Right atrium auricular region (tissue), 2 donors: ENCODE measurements at regions not wholly inside any gene's neighbourhood (a gene's known extent, or its start where the extent isn't known, plus 50 kb on each side); places are given as distances from the start of the nearest gene placed in this dataset.

Source experiments
- DNase-seq: peaks from one replicate; pipeline ENCODE4 v3.0.0-alpha.2; 2019; ENCODE audit warnings: low spot score
- H3K27ac ChIP-seq, 2 donors: fragments of 200-600 bp; sonication (generic); 1 replicate in 1 of 2; 2 replicates in 1 of 2; pipeline ENCODE4 v1.5.1; 2016 to 2019
- H3K27me3 ChIP-seq, 2 donors: fragments of 200-600 bp; sonication (generic); one replicate each; pipeline versions ENCODE4 v1.5.1 to v1.6.0; 2017 to 2019
- H3K36me3 ChIP-seq: fragments of 200-600 bp; sonication (generic); one replicate; pipeline ENCODE4 v1.5.1; 2016
- H3K4me1 ChIP-seq, 2 donors: fragments of 200-600 bp; sonication (generic); one replicate each; pipeline versions ENCODE4 v1.5.1 to v1.6.0; 2017 to 2019
- H3K4me3 ChIP-seq, 2 donors: fragments of 200-600 bp; sonication (generic); 1 replicate in 1 of 2; 2 replicates in 1 of 2; pipeline ENCODE4 v1.5.1; 2017 to 2019; ENCODE audit warnings: mild to moderate bottlenecking in 1 of 2, moderate library complexity in 1 of 2
- H3K9me3 ChIP-seq, 2 donors: fragments of 200-600 bp; sonication (generic); one replicate each; pipeline ENCODE4 v1.5.1; 2019
- CTCF ChIP-seq, 2 donors: fragments of 200-600 bp; sonication (generic); IDR thresholded peaks; one replicate each; pipeline ENCODE4 v1.5.1; 2019; ENCODE audit warnings: antibody characterized with exemption in 2 of 2

GRCh38 chr14:98633380-98633779 lies 638.6 kb downstream of the BCL11B start:
- peaks cover 0 to 7% of the 10 kb centered on the region in 2 donors for H3K9me3 ChIP-seq
- TF ChIP-seq CTCF (IDR thresholded peaks at IDR 0.05), result no peak
- no peaks in the 10 kb centered on the region for H3K36me3 ChIP-seq
- no peaks in the 10 kb centered on the region for H3K27me3 ChIP-seq
- DNase-seq, result no peak
- no peak overlapping the region for H3K27ac ChIP-seq
- no peak overlapping the region for H3K4me3 ChIP-seq
- H3K4me1 ChIP-seq, result no peaks in the 10 kb centered on the region

GRCh38 chr14:98634043-98634820 lies 637.8 kb downstream of the BCL11B start:
- no peak for TF ChIP-seq CTCF (IDR thresholded peaks at IDR 0.05)
- H3K9me3 ChIP-seq, result no peaks in the 10 kb centered on the region
- no peak for DNase-seq
- H3K27me3 ChIP-seq, result no peaks in the 10 kb centered on the region
- H3K4me1 ChIP-seq, result no peaks in the 10 kb centered on the region
- no peak overlapping the region for H3K27ac ChIP-seq
- no peaks in the 10 kb centered on the region for H3K36me3 ChIP-seq
- H3K4me3 ChIP-seq, result no peak overlapping the region

GRCh38 chr14:98638366-98638765 lies 633.6 kb downstream of the BCL11B start:
- Histone ChIP-seq H3K4me1 (no peaks in the 10 kb centered on the region), H3K36me3 (no peaks in the 10 kb centered on the region), H3K27me3 (no peaks in the 10 kb centered on the region), H3K27ac (no peak overlapping the region), H3K4me3 (no peak overlapping the region), H3K9me3 (peaks cover 0 to 7% of the 10 kb centered on the region in 2 donors)
- no peak for TF ChIP-seq CTCF (IDR thresholded peaks at IDR 0.05)
- no peak for DNase-seq

- TF ChIP-seq CTCF (IDR thresholded peaks at IDR 0.05), result no peak
- no peaks in the 10 kb centered on the region for H3K27me3 ChIP-seq
- no peaks in the 10 kb centered on the region for H3K4me1 ChIP-seq
- DNase-seq, result no peak
- no peak overlapping the region for H3K4me3 ChIP-seq
- H3K9me3 ChIP-seq, result peaks cover 0 to 10% of the 10 kb centered on the region in 2 donors
- H3K27ac ChIP-seq, result no peak overlapping the region
- H3K36me3 ChIP-seq, result no peaks in the 10 kb centered on the region
These were observed 624.2 kb downstream of the BCL11B start for GRCh38 chr14:98647754-98648153.

GRCh38 chr14:98651037-98651436 lies 621.0 kb downstream of the BCL11B start:
- Histone ChIP-seq H3K4me3 (no peak overlapping the region), H3K36me3 (no peaks in the 10 kb centered on the region), H3K27me3 (no peaks in the 10 kb centered on the region), H3K9me3 (peaks cover 0 to 7% of the 10 kb centered on the region in 2 donors), H3K27ac (no peak overlapping the region), H3K4me1 (no peaks in the 10 kb centered on the region)
- DNase-seq, result no peak
- TF ChIP-seq CTCF (IDR thresholded peaks at IDR 0.05), result no peak

- H3K36me3 ChIP-seq, result no peaks in the 10 kb centered on the region
- H3K27ac ChIP-seq, result no peak overlapping the region
- peaks cover 0 to 3% of the 10 kb centered on the region in 2 donors for H3K9me3 ChIP-seq
- no peak for TF ChIP-seq CTCF (IDR thresholded peaks at IDR 0.05)
- H3K27me3 ChIP-seq, result no peaks in the 10 kb centered on the region
- H3K4me1 ChIP-seq, result no peaks in the 10 kb centered on the region
- no peak overlapping the region for H3K4me3 ChIP-seq
- no peak for DNase-seq
These were observed 607.0 kb downstream of the BCL11B start for GRCh38 chr14:98665007-98665406.
